GM10248 (cell line): ENCODE measurements at regions not wholly inside any gene's neighbourhood (a gene's known extent, or its start where the extent isn't known, plus 50 kb on each side); places are given as distances from the start of the nearest gene placed in this dataset.

Experiments
- CTCF ChIA-PET: fragments of 300-600 bp; sonication (Branson Sonifier 250); formaldehyde crosslinking; extraction: SDS; loops from one replicate; lab custom pipeline; 2021; ENCODE audit warnings: antibody characterized with exemption; lab: Yijun Ruan, JAX
- POLR2A ChIA-PET: fragments of 350-650 bp; sonication (Branson Sonifier 250); formaldehyde crosslinking; extraction: SDS; loops from one replicate; lab custom pipeline; 2020; ENCODE audit warnings: antibody characterized with exemption; lab: Yijun Ruan, JAX
- DNase-seq: peaks from one replicate; pipeline ENCODE4 v3.0.0; 2012; ENCODE audit errors: extremely low spot score
- CTCF ChIP-seq: IDR thresholded peaks from 2 replicates; pipeline ENCODE4 v1.5.1; 2012; ENCODE audit warnings: mild to moderate bottlenecking, low read depth; ENCODE audit errors: extremely low read depth, missing control alignments, control extremely low read depth

- ChIA-PET POLR2A (no interaction called here), CTCF (interaction anchor here (1.4 kb wide), 1 partner anchor 19 kb away, joined by 4 read pairs; no protein-coding TSS in a partner anchor)
- TF ChIP-seq CTCF = no peak
- no peak for DNase-seq
Measured at GRCh38 chr6:170067923-170068360, 222.9 kb downstream of the DLL1 start.

GRCh38 chr6:170067181-170067641 is 223.7 kb downstream of the DLL1 start:
- TF ChIP-seq CTCF = no peak
- ChIA-PET CTCF (no interaction called here), POLR2A (no interaction called here)
- no peak for DNase-seq

- ChIA-PET CTCF (no interaction called here), POLR2A (no interaction called here)
- TF ChIP-seq CTCF = no peak
- no peak for DNase-seq
Measured at GRCh38 chr6:170066679-170067078, 224.2 kb downstream of the DLL1 start.

- CTCF ChIA-PET = no interaction called here
Measured at GRCh38 chr6:170063851-170064602, 226.9 kb downstream of the DLL1 start.

GRCh38 chr6:170063431-170063830 is 227.4 kb downstream of the DLL1 start:
- CTCF ChIA-PET = no interaction called here
- POLR2A ChIA-PET = no interaction called here
- no peak for TF ChIP-seq CTCF
- no peak for DNase-seq

More at GRCh38 chr6:170063851-170064602, 226.9 kb downstream of the DLL1 start:
- no peak for TF ChIP-seq CTCF
- no peak for DNase-seq
- POLR2A ChIA-PET = no interaction called here

GRCh38 chr6:170062915-170063241 is 228.0 kb downstream of the DLL1 start:
- no peak for DNase-seq
- CTCF ChIA-PET = no interaction called here
- POLR2A ChIA-PET = no interaction called here
- TF ChIP-seq CTCF = no peak
